NCI-H2196 (cell line): ENCODE measurements at regions not wholly inside any gene's neighbourhood (a gene's known extent, or its start where the extent isn't known, plus 50 kb on each side); places are given as distances from the start of the nearest gene placed in this dataset.
"Not testable (repeated sequence)": the region's sequence is repeated elsewhere in the genome, so short reads cannot be mapped to it uniquely, and the experiment has no call there.

Source experiments
- DNase-seq: peaks from one replicate; lab custom pipeline; 2025; ENCODE audit not compliant: unreplicated experiment; lab: John Stamatoyannopoulos, UW

GRCh38 chr10:8332730-8333111, 278.2 kb downstream of the GATA3 start:
- DNase-seq, result no peak

GRCh38 chr10:8334631-8335030, 280.1 kb downstream of the GATA3 start:
- DNase-seq, result no peak

DNA sequence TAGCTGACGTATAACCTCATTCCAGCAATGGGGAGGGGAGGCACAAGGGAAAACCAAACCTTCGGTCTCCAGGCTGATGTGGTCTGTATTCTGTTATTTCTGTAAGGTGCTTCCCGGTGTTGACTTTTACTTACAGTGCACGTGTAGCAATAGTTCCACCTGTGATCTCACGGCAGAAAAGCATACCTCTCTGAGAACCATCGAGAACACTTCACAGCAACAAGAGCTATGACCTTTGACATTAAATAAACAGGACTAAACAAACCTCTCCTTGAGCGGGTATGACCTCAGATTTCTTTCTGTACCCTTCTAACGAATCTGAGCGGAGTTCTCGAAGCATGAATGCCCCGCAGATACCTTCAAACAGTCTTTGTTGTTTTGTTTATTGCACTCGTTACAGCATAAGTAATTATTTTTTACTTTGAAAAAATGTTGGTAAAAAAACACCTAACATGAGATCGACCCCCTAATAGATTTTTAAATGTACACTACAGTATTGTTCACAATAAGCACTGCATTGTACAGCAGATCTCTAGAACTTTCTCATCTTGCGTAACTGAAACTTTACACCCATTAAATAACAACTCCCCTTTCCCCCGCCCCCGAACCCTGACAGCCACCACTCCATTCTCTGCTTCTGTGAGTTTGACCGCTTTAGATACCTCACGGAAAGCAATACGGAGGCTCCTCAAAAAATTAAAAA, 282.3 kb downstream of the GATA3 start:
- DNase-seq, result no peak

- DNase-seq, result no peak
Observed at GRCh38 chr10:8337332-8337651, 282.8 kb downstream of the GATA3 start.

- no peak for DNase-seq
Observed at GRCh38 chr10:8338177-8338766, 283.8 kb downstream of the GATA3 start.

- DNase-seq, result no peak
Observed at GRCh38 chr10:8344756-8345155, 290.3 kb downstream of the GATA3 start.

DNA sequence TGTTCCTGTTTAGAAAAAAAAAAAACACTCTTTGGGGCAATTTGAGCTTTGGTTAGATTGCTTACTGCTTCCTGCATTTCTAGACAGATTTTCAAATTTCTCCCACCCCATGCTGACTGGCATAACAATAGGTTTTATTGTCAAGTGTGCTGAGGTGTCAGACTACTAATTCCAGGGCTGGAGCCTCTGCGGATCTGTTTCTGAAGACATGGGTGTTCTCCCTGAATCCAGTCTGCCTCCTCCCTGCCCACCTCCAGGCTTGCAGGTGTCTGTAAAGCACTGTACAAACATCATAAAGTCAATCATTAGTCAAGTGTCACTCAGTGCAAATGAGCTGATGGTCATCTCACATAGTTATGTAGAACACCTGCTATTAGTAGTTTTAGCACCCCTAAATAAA, 292.4 kb downstream of the GATA3 start:
- no peak for DNase-seq

DNA sequence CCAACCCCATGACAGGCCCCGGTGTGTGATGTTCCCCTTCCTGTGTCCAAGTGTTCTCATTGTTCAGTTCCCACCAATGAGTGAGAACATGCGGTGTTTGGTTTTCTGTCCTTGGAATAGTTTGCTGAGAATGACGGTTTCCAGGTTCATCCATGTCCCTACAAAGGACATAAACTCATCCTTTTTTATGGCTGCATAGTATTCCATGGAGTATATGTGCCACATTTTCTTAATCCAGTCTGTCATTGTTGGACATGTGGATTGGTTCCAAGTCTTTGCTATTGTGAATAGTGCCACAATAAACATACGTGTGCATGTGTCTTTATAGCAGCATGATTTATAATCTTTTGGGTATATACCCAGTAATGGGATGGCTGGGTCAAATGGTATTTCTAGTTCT, 293.1 kb downstream of the GATA3 start:
- not testable (repeated sequence) for DNase-seq

DNA sequence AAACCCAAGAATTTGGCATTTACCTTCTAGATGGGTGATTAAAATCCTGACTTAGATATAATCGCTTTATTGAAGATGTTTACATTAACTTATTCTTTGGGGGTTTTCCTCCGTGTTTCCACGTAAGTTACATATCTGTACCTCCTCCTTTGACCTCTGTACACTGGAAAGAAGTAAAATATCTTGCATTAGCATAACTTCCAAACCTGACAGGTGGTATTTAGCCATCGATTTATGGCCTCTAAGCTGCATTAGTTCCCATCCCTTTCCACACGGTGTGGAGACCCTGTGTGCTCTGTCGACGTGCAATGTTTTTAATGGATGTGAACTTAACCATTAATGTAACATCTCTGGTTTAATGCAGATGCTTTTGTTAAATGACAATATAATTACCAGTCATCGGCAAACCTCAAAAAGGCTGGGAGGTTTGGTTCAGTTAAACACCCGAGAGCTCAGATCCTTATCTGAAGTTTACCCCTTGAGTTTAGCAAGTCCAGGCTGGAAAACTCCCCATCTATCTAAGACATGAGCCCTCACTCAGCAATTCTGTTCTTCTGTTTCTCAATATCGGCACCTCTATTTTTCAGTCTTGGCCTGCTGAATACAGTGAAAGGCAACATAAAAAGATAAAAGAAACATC, 295.2 kb downstream of the GATA3 start:
- no peak for DNase-seq

DNA sequence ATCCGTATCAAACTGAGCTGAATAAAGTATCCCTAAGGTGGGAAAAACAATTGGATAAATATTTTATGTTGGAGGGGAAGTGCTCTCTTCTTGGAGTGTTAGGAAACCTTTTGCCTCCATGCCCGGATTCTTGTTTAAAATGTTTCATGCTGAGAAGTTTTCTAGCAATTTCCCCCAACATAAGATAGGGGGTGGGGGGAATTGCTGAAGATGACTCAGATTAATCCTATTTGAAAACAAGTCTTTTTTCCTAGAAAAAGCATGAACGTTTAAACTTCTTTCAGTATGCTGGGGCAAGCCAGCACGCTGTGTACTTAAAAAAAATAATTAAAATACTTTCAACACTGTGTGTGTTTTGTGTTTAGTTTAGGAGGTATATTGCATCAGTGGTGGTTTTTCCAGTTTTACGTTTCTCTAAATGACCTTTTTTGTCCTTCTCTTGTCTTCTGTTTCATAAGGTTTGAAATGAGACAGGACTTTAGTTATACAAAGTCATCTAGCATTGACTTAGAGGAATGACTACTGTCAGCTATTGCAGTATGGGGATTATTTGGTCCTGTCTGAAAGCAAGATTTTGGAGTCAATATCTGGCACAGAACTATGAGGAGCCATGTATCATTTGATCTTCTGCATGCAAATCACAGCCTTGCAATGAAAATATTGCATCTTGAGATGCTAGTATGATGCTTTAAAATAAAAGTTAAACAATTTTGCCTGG, 295.9 kb downstream of the GATA3 start:
- DNase-seq, result no peak

DNA sequence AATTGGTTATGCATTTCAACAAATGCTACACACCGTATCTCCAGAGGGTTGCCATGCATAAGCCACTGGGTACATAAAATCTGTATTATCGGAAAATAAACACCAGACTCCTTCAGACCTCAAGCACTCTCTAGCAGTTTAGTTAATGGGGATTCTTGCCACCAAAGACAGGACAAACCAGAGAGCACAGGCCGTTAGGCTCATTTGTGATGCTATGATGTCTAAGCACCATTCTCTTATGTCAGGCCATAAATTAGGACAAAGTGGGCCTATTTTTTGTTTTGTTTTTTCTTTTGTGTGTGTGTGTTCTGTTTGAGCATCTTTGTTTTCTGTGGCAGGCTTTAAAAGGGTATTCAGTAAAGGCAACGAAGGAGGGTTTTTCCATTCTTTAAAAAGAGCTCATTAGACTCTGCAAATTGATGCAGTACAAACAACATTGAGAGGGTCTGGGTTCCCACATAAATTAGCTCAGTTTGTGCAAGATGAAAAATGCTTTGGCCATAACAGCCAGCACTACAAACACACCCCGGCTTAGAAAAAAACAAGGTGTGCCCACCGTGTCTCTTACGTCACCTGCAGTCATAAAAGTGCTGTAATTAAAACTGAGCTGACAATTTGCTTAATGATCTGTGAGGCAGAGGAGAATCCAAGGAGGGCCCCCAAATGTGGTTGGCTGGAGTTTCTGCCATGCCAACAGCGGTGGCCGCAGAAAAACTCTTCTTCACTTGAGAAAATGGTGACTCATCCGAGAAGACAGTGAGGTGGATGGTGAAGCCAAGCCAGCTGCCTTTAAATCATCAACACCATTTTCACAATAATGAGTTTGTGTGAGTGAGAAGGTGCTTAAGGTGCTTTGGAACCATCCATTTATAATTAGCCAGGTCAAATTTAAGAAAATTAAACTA, 297.9 kb downstream of the GATA3 start:
- no peak for DNase-seq

GRCh38 chr10:8356283-8356682, 301.8 kb downstream of the GATA3 start:
- no peak for DNase-seq

DNA sequence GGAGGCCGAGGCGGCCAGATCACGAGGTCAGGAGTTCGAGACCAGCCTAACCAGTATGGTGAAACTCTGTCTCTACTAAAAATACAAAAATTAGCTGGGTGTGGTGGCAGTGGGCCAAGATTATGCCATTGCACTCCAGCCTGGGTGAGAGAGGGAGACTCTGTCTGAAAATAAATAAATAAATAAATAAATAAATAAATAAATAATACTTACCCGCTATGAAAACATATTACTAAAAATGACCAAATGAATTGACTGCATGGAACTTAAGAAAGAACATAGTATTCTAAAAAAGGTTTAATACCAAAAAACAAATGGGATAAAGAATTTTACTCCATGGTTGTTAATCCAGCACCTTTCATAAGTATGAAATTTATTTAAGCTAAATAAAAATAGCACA, 305.0 kb downstream of the GATA3 start:
- DNase-seq, result no peak

- no peak for DNase-seq
Observed at GRCh38 chr10:8360365-8360764, 305.9 kb downstream of the GATA3 start.

GRCh38 chr10:8360814-8361509, 306.5 kb downstream of the GATA3 start:
- no peak for DNase-seq

- no peak for DNase-seq
Observed at GRCh38 chr10:8361510-8361844, 307.0 kb downstream of the GATA3 start.

DNA sequence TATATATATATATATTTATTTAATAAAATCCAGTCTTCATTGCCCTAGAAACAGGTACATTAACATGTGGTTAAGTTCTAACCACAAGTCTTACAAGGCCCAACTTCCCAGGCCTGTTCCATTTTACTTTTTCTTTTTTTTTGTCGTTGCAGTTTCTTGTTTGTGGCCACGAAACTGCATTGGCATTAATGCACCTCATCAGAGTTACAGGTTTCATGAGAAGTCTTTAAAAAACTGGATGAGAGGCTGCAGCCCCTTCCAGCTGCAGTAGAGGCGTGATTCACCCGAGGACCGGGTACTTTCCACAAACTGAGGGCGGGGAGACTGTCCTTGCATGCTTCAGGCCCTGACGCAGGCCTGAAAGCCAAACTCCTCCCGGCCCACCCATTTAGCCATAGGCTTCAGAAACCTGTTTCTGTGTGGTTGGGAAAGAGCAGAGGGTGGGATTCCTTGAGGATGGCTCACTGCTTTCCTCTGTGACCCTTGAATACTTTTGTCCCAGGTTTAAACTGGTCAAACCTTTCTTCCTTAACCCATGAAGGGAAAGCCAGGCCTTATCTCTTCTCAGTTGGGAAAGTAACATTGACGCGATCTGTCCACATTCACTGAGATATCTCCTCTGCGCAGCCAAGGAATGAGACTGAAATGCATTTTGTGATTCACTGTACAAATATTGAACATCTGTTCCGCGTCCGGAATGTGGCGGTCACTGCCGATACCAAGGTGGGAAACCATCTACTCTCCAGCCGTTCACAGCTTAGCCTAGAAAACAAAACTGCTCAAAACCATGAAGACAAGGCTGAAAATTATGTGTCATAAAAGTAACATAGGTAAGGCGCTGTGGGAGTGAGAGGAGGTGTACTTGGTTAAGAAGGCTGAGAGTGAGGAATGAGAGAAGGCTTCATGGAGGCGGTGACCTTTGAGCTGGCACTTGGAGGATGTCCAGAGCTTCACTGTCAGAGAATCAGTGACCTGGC, 311.7 kb downstream of the GATA3 start:
- no peak for DNase-seq

DNA sequence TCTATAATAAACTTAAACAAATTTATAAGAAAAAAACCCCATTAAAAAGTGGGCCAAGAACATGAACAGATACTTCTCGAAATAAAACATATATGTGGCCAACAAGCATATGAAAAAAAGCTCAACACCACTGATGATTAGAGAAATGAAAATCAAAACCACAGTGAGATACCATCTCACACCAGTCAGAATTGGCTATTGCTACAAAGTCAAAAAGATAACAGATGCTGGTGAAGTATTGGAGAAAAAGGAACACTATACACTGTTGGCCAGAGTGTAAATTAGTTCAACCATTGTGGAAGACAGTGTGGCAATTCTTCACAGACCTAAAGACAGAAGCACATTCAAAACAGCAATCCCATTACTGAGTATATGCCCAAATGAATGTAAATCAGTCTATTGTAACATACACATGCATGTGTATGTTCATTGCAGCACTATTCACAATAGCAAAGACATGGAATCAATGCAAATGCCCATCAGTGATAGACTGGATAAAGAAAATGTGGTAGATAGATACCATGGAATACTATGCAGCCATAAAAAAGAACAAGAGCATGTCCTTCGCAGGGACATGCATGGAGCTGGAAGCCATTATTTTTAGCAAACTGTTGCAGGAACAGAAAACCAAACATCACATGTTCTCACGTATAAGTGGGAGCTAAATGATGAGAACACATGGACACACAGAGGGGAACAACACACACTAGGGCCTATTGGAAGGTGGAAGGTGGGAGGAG, 313.4 kb downstream of the GATA3 start:
- not testable (repeated sequence) for DNase-seq

DNA sequence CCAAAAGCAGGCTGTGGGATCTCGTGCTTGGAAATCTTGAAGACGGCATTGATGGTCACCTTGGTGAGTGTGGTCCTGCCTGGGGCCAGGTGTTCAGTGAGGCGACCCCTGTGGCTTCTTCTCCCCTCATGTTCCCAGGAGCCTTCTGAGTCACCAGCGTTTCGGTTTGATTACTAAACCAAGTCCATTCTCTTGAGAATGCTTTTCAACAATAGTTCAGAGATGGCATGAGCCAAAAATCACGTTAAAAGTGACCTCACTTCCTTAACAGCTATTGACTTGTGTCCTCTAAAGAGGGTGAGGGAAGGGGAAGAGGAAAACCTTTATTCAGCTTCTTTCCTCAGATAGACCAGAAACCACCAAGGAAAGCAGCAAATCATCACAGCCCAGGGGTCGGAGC, 315.2 kb downstream of the GATA3 start:
- no peak for DNase-seq
